DND-41 (cell line): ENCODE measurements at regions not wholly inside any gene's neighbourhood (a gene's known extent, or its start where the extent isn't known, plus 50 kb on each side); places are given as distances from the start of the nearest gene placed in this dataset.

Experiments used
- CTCF ChIP-seq: IDR thresholded peaks from 2 replicates; pipeline ENCODE4 v1.5.1; 2012; ENCODE audit warnings: borderline replicate concordance, low read length, moderate library complexity, mild to moderate bottlenecking; ENCODE audit not compliant: poor library complexity, severe bottlenecking; ENCODE audit errors: extremely low read depth
- EZH2 ChIP-seq: IDR thresholded peaks from 3 replicates; pipeline ENCODE4 v1.6.1; 2012; ENCODE audit warnings: borderline replicate concordance, low read depth, mild to moderate bottlenecking, moderate library complexity, low read length, inconsistent platforms; ENCODE audit not compliant: severe bottlenecking

- TF ChIP-seq CTCF, result no peak
- TF ChIP-seq EZH2, result no peak
Measured at GRCh38 chr6:37551867-37552266, 52.2 kb upstream of the CCDC167 start.
